Effector memory CD8-positive, alpha-beta T cell (primary cell): ENCODE measurements at regions not wholly inside any gene's neighbourhood (a gene's known extent, or its start where the extent isn't known, plus 50 kb on each side); places are given as distances from the start of the nearest gene placed in this dataset.
"Not testable (repeated sequence)": the region's sequence is repeated elsewhere in the genome, so short reads cannot be mapped to it uniquely, and the experiment has no call there.

Source experiments
- ATAC-seq: fragments of 150-1000 bp; cut with Tn5 transposase; replicated peaks from 2 replicates; pipeline ENCODE4 v1.10.0; 2021; ENCODE audit warnings: mild to moderate bottlenecking, moderate library complexity
- DNase-seq, 3 experiments: peaks; one replicate each; pipeline ENCODE4 v3.0.0; 2021
- H3K27ac Mint-ChIP-seq, 2 donors: one replicate each; pipeline ENCODE4 v1.8.0; 2022; ENCODE audit warnings: mild to moderate bottlenecking in 2 of 2, mixed read lengths in 2 of 2, moderate library complexity in 2 of 2
- H3K27me3 Mint-ChIP-seq, 2 donors: one replicate each; pipeline ENCODE4 v1.8.0; 2022; ENCODE audit warnings: mixed read lengths in 2 of 2
- H3K36me3 Mint-ChIP-seq: one replicate; pipeline ENCODE4 v1.8.0; 2022; ENCODE audit warnings: mild to moderate bottlenecking, moderate library complexity, mixed read lengths; ENCODE audit not compliant: insufficient read depth
- H3K4me1 Mint-ChIP-seq, 2 donors: one replicate each; pipeline ENCODE4 v1.8.0; 2022; ENCODE audit warnings: low read depth in 2 of 2, mixed read lengths in 2 of 2
- H3K4me3 Mint-ChIP-seq, 2 donors: one replicate each; pipeline ENCODE4 v1.8.0; 2022; ENCODE audit warnings: mild to moderate bottlenecking in 2 of 2, mixed read lengths in 2 of 2, moderate library complexity in 2 of 2
- H3K9me3 Mint-ChIP-seq, 2 donors: one replicate each; pipeline ENCODE4 v1.8.0; 2022; ENCODE audit warnings: mixed read lengths in 2 of 2

GRCh38 chr13:99758460-99759162, 213.0 kb downstream of the ZIC5 start:
- peaks cover 12 to 13% of the 10 kb centered on the region in 2 donors for H3K4me1 Mint-ChIP-seq
- no peak for ATAC-seq
- H3K27me3 Mint-ChIP-seq: no peaks in the 10 kb centered on the region
- no peak overlapping the region for H3K4me3 Mint-ChIP-seq
- peaks cover 0 to 6% of the 10 kb centered on the region in 2 donors for H3K9me3 Mint-ChIP-seq
- no peak for DNase-seq
- peaks cover 8% of the 10 kb centered on the region for H3K36me3 Mint-ChIP-seq
- H3K27ac Mint-ChIP-seq: no peak overlapping the region

GRCh38 chr13:99757756-99758459, 213.7 kb downstream of the ZIC5 start:
- no peak for ATAC-seq
- no peak for DNase-seq
- Mint-ChIP-seq H3K36me3 (peaks cover 6% of the 10 kb centered on the region), H3K27me3 (no peaks in the 10 kb centered on the region), H3K4me3 (no peak overlapping the region), H3K9me3 (peaks cover 0 to 3% of the 10 kb centered on the region in 2 donors), H3K4me1 (peaks cover 13 to 15% of the 10 kb centered on the region in 2 donors), H3K27ac (no peak overlapping the region)

GRCh38 chr13:99756281-99756680, 215.3 kb downstream of the ZIC5 start:
- DNase-seq (no peak), ATAC-seq (no peak)
- Mint-ChIP-seq H3K27ac (peak overlapping the region in 1 of 2 donors; percentile 78), H3K36me3 (peaks cover 6% of the 10 kb centered on the region), H3K4me3 (no peak overlapping the region), H3K4me1 (peaks cover 15 to 16% of the 10 kb centered on the region in 2 donors), H3K9me3 (no peaks in the 10 kb centered on the region), H3K27me3 (no peaks in the 10 kb centered on the region)

GRCh38 chr13:99754750-99755149, 216.8 kb downstream of the ZIC5 start:
- DNase-seq, H3K9me3 Mint-ChIP-seq, ATAC-seq, H3K27me3 Mint-ChIP-seq, H3K36me3 Mint-ChIP-seq, H3K4me3 Mint-ChIP-seq: not testable (repeated sequence)
- peaks cover 15 to 16% of the 10 kb centered on the region in 2 donors for H3K4me1 Mint-ChIP-seq
- H3K27ac Mint-ChIP-seq: peak overlapping the region in 1 of 2 donors; percentile 20

- Mint-ChIP-seq H3K4me3 (no peak overlapping the region), H3K4me1 (peaks cover 9 to 12% of the 10 kb centered on the region in 2 donors), H3K27me3 (no peaks in the 10 kb centered on the region), H3K36me3 (peaks cover 6% of the 10 kb centered on the region), H3K9me3 (no peaks in the 10 kb centered on the region), H3K27ac (no peak overlapping the region)
- DNase-seq (no peak), ATAC-seq (no peak)
Observed at GRCh38 chr13:99752373-99752772, 219.2 kb downstream of the ZIC5 start.

- ATAC-seq: no peak
- H3K36me3 Mint-ChIP-seq: peaks cover 6% of the 10 kb centered on the region
- H3K27ac Mint-ChIP-seq: no peak overlapping the region
- no peak overlapping the region for H3K4me3 Mint-ChIP-seq
- peaks cover 9 to 12% of the 10 kb centered on the region in 2 donors for H3K4me1 Mint-ChIP-seq
- H3K9me3 Mint-ChIP-seq: no peaks in the 10 kb centered on the region
- H3K27me3 Mint-ChIP-seq: no peaks in the 10 kb centered on the region
- DNase-seq: no peak
Observed at GRCh38 chr13:99751517-99752199, 219.9 kb downstream of the ZIC5 start.

- Mint-ChIP-seq H3K27ac (no peak overlapping the region), H3K9me3 (no peaks in the 10 kb centered on the region), H3K4me1 (peaks cover 9 to 11% of the 10 kb centered on the region in 2 donors), H3K4me3 (no peak overlapping the region), H3K36me3 (peaks cover 6% of the 10 kb centered on the region), H3K27me3 (no peaks in the 10 kb centered on the region)
- ATAC-seq (no peak), DNase-seq (no peak)
Observed at GRCh38 chr13:99750951-99751350, 220.6 kb downstream of the ZIC5 start.

- Mint-ChIP-seq H3K27me3 (no peaks in the 10 kb centered on the region), H3K27ac (no peak overlapping the region), H3K36me3 (no peaks in the 10 kb centered on the region), H3K9me3 (no peaks in the 10 kb centered on the region), H3K4me3 (no peak overlapping the region), H3K4me1 (peaks cover 3% of the 10 kb centered on the region in 2 donors)
- DNase-seq (no peak), ATAC-seq (no peak)
Observed at GRCh38 chr13:99749271-99750019, 222.1 kb downstream of the ZIC5 start.

- DNase-seq (no peak), ATAC-seq (no peak)
- H3K9me3 Mint-ChIP-seq: no peaks in the 10 kb centered on the region
- no peaks in the 10 kb centered on the region for H3K36me3 Mint-ChIP-seq
- no peak overlapping the region for H3K4me3 Mint-ChIP-seq
- no peak overlapping the region for H3K27ac Mint-ChIP-seq
- H3K27me3 Mint-ChIP-seq: no peaks in the 10 kb centered on the region
- H3K4me1 Mint-ChIP-seq: no peaks in the 10 kb centered on the region
Observed at GRCh38 chr13:99747403-99747710, 224.2 kb downstream of the ZIC5 start.

- no peaks in the 10 kb centered on the region for H3K27me3 Mint-ChIP-seq
- ATAC-seq (no peak), DNase-seq (no peak)
- no peak overlapping the region for H3K27ac Mint-ChIP-seq
- no peaks in the 10 kb centered on the region for H3K9me3 Mint-ChIP-seq
- no peaks in the 10 kb centered on the region for H3K4me1 Mint-ChIP-seq
- no peak overlapping the region for H3K4me3 Mint-ChIP-seq
- no peaks in the 10 kb centered on the region for H3K36me3 Mint-ChIP-seq
Observed at GRCh38 chr13:99746637-99747402, 224.7 kb downstream of the ZIC5 start.

- Mint-ChIP-seq H3K27ac (no peak overlapping the region), H3K4me1 (peaks cover 0 to 4% of the 10 kb centered on the region in 2 donors), H3K4me3 (no peak overlapping the region), H3K9me3 (no peaks in the 10 kb centered on the region), H3K36me3 (no peaks in the 10 kb centered on the region), H3K27me3 (no peaks in the 10 kb centered on the region)
- DNase-seq: no peak
- ATAC-seq: no peak
Observed at GRCh38 chr13:99743094-99743493, 228.5 kb downstream of the ZIC5 start.

GRCh38 chr13:99741960-99742359, 229.6 kb downstream of the ZIC5 start:
- peaks cover 0 to 4% of the 10 kb centered on the region in 2 donors for H3K4me1 Mint-ChIP-seq
- no peak for ATAC-seq
- H3K27ac Mint-ChIP-seq: no peak overlapping the region
- H3K9me3 Mint-ChIP-seq: no peaks in the 10 kb centered on the region
- H3K36me3 Mint-ChIP-seq: no peaks in the 10 kb centered on the region
- H3K4me3 Mint-ChIP-seq: no peak overlapping the region
- no peaks in the 10 kb centered on the region for H3K27me3 Mint-ChIP-seq
- no peak for DNase-seq
